NT2/D1 (cell line): ENCODE measurements at regions not wholly inside any gene's neighbourhood (a gene's known extent, or its start where the extent isn't known, plus 50 kb on each side); places are given as distances from the start of the nearest gene placed in this dataset.

Experiments
- SUZ12 ChIP-seq: IDR thresholded peaks from 2 replicates; pipeline ENCODE4 v1.6.1; 2011; ENCODE audit not compliant: insufficient read length, insufficient read depth; ENCODE audit errors: extremely low read depth
- YY1 ChIP-seq: IDR thresholded peaks from 2 replicates; pipeline ENCODE4 v1.6.1; 2011; ENCODE audit not compliant: insufficient read length, insufficient read depth
- ZNF274 ChIP-seq: IDR thresholded peaks from 2 replicates; pipeline ENCODE4 v1.6.1; 2011; ENCODE audit warnings: mild to moderate bottlenecking, low read depth, low read length

- no peak for TF ChIP-seq YY1
- TF ChIP-seq ZNF274 = no peak
- no peak for TF ChIP-seq SUZ12
These were observed 425.1 kb downstream of the TSHZ3 start for GRCh38 chr19:30924069-30924636.
